PFSK-1 (cell line): ENCODE measurements at regions not wholly inside any gene's neighbourhood (a gene's known extent, or its start where the extent isn't known, plus 50 kb on each side); places are given as distances from the start of the nearest gene placed in this dataset.
A peak's percentile ranks its signal among the peaks of the same experiment; 100 is the strongest.

ENCODE experiments used
- FOXP2 ChIP-seq: optimal IDR thresholded peaks from 2 replicates; pipeline ENCODE3; 2011; ENCODE audit warnings: borderline replicate concordance, control low read depth, inconsistent platforms; ENCODE audit not compliant: insufficient read depth; ENCODE audit errors: extremely low read length, extremely low read depth
- POLR2AphosphoS5 ChIP-seq: IDR thresholded peaks from 2 replicates; pipeline ENCODE4 v1.6.1; 2012; ENCODE audit warnings: low read depth, mild to moderate bottlenecking, control low read depth, low read length, moderate library complexity
- SIN3A ChIP-seq: IDR thresholded peaks from 2 replicates; pipeline ENCODE4 v1.6.1; 2012; ENCODE audit warnings: mild to moderate bottlenecking, low read length, moderate library complexity, borderline replicate concordance; ENCODE audit not compliant: insufficient read depth
- TAF1 ChIP-seq: IDR thresholded peaks from 2 replicates; pipeline ENCODE4 v1.6.1; 2012; ENCODE audit warnings: low read length, control low read depth, borderline replicate concordance; ENCODE audit not compliant: insufficient read depth
- TF ChIP-seq, protein P1 (sequence below), 2 experiments: IDR thresholded peaks; 2 replicates each; pipeline versions ENCODE4 v1.6.1 to v1.8.0; 2011 to 2012; ENCODE audit warnings: low read depth in 2 of 2, low read length in 2 of 2, control low read depth in 1 of 2, inconsistent platforms in 1 of 2, mild to moderate bottlenecking in 1 of 2, moderate library complexity in 1 of 2; ENCODE audit not compliant: insufficient read depth in 1 of 2

DNA sequence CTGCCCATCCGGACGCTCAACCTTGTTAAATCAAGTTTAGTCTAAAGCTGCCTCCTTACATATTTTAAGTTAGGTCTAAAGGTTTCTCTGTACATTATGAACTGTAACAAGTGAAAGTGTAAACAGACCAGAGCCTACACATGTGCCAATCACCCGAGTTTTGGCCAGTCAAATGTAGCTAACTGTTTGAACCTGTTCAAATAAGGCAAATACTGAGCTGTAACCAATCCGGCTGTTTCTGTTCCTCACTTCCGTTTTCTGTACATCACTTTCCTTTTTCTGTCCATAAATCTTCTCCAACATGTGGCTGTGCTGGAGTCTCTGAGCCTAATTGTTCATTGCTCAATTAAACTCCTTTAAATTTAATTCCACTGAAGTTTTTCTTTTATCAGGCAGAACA, 113.3 kb upstream of the SHISA3 start:
- TF ChIP-seq, protein P1, sequence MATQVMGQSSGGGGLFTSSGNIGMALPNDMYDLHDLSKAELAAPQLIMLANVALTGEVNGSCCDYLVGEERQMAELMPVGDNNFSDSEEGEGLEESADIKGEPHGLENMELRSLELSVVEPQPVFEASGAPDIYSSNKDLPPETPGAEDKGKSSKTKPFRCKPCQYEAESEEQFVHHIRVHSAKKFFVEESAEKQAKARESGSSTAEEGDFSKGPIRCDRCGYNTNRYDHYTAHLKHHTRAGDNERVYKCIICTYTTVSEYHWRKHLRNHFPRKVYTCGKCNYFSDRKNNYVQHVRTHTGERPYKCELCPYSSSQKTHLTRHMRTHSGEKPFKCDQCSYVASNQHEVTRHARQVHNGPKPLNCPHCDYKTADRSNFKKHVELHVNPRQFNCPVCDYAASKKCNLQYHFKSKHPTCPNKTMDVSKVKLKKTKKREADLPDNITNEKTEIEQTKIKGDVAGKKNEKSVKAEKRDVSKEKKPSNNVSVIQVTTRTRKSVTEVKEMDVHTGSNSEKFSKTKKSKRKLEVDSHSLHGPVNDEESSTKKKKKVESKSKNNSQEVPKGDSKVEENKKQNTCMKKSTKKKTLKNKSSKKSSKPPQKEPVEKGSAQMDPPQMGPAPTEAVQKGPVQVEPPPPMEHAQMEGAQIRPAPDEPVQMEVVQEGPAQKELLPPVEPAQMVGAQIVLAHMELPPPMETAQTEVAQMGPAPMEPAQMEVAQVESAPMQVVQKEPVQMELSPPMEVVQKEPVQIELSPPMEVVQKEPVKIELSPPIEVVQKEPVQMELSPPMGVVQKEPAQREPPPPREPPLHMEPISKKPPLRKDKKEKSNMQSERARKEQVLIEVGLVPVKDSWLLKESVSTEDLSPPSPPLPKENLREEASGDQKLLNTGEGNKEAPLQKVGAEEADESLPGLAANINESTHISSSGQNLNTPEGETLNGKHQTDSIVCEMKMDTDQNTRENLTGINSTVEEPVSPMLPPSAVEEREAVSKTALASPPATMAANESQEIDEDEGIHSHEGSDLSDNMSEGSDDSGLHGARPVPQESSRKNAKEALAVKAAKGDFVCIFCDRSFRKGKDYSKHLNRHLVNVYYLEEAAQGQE (IDR thresholded peaks at IDR 0.05; ENCODE audit: insufficient read depth in 1 of 2, low read depth in 2 of 2, low read length in 2 of 2), result no peak
- TF ChIP-seq SIN3A (no peak), TAF1 (no peak), POLR2AphosphoS5 (no peak), FOXP2 (no peak)

DNA sequence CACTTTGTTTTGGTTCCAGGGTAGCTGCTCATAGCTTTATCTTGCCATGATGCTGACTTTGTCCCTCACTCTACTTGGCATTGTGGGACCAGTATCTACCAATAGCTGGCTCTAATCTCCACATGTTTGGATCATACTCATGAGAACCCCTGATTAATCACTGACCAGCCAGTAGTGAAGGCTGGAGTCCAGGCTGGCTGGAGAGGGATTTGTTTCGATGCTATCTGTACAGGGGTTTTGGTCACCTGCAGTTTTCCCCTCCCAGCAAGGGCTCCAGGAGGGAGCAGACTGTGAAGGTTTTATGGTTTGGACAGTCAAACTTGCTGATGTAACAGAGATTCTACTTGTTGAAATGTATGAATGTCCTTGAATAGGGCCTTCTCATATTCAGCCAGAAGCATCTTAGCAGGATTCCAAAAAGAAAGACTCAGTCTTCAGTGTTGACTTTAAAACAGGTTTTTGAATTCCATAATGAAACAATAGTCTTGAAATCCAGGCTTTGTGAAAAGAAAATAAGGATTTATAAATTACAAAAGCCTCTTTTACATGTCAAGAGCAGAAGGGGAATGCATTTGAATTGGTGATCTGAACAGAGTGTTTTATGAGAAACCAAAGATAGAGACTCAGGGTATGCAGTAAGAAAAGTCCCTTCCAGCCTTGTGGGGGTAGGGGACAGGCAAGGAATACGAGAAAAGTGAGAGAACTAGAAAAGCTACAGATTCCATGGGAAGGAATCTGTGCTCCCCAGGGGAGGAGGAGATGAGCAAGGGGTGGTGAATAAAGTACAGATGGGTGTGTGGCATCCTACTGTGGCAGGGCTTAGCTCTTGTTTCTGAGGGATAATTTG, 103.1 kb upstream of the SHISA3 start:
- TF ChIP-seq, protein P1 (IDR thresholded peaks at IDR 0.05; ENCODE audit: insufficient read depth in 1 of 2, low read depth in 2 of 2, low read length in 2 of 2), result no peak
- no peak for TF ChIP-seq FOXP2

DNA sequence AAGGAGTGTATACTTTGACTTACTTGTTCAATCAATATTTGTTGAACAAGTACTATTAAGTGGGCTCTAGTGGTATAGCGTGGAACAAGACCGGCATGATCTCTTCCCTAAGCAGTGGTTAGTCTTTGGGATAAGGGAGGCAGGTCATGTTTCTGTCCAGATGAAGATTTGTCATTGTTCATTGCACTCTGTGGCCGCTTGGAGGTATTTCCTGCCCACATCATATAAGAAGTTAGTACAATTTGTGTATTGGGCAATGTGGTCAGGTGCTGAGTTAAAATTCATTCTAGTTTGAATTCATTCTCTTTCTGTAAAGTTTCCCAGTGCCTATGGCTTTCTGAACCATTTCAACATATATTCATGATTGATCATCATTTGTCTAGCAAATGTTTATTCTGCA, 101.1 kb upstream of the SHISA3 start:
- TF ChIP-seq POLR2AphosphoS5 (no peak), SIN3A (no peak), FOXP2 (no peak), TAF1 (no peak)
- TF ChIP-seq, protein P1 (IDR thresholded peaks at IDR 0.05; ENCODE audit: insufficient read depth in 1 of 2, low read depth in 2 of 2, low read length in 2 of 2), result no peak

DNA sequence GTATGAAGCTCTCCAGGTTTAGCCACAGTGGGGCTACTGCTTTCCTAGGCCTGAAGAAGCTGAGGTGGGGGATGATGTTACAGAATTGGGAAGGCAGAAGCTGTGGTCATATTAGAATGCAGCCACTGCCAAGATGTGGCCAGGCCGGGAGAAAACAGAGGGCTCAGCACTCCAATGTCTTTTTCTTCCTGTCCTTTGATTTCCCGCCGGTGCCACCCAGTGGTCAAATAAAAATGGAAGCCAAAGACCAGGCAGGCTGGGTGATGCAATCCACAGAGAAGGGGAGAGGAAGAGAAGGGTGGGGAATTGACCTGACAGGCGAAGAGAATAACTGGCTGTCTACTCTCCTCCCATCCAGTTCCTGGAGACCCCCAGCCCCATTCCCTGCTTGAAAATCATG, 94.9 kb upstream of the SHISA3 start:
- TF ChIP-seq TAF1 (no peak), POLR2AphosphoS5 (no peak), SIN3A (no peak), FOXP2 (no peak)

DNA sequence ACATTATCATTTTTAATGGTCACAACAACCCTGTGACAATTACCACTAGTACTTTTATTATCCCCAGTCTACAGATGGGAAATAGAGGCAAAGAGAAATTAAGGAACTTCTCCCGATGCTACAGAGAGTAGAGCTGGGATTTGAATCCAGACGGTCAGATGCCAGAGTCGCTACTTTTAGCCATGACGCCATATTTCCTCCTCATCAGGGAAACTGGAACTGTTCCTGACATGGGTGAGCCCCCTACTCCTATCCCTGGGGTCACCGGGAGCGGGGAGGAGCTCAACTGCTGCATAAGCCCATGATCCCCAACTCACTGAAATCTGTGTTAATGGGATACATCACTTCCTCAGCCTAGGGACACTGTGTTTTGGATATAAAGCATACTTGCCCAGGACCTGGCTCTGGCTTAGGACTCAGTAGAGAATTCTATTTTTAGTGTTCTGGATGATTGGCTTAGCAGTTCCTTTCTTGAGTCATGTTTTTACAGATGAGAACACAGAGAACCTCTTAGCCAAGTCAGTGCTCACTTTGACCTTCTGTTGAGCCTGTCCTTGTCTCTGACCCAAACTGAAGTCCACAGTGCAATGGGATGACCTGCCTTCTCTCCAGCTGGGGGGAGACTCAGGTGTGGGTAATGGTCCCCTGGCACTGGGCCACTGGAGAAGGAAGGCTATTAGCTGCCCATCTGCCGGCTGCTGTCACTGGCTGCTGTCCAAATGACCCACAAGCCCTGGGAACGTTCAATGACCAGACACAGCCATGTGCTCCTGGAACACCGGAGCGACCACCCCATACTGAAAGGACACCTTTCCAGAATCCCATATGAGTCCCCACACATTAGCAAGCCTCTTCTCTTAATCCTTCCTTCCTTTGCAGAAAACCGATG, 90.8 kb upstream of the SHISA3 start:
- TF ChIP-seq FOXP2, result no peak
- TF ChIP-seq, protein P1 (IDR thresholded peaks at IDR 0.05; ENCODE audit: insufficient read depth in 1 of 2, low read depth in 2 of 2, low read length in 2 of 2), result peak in 1 of 2 experiments; percentile 63; a peak in 2 of 4 replicates
